Testis (tissue), 2 donors: ENCODE measurements at regions not wholly inside any gene's neighbourhood (a gene's known extent, or its start where the extent isn't known, plus 50 kb on each side); places are given as distances from the start of the nearest gene placed in this dataset.

Experiments
- DNase-seq: peaks from one replicate; pipeline ENCODE4 v3.0.0-alpha.2; 2019
- H3K27ac ChIP-seq, 2 donors: fragments of 200-600 bp; sonication (generic); one replicate each; pipeline ENCODE4 v1.5.1; 2019
- H3K27me3 ChIP-seq: fragments of 200-600 bp; sonication (generic); one replicate; pipeline ENCODE4 v1.5.1; 2019
- H3K36me3 ChIP-seq: fragments of 200-600 bp; sonication (generic); one replicate; pipeline ENCODE4 v1.5.1; 2017; ENCODE audit warnings: low read depth; ENCODE audit errors: missing control alignments
- H3K4me1 ChIP-seq: fragments of 200-600 bp; sonication (generic); one replicate; pipeline ENCODE4 v1.5.1; 2019
- H3K4me3 ChIP-seq, 2 donors: fragments of 200-600 bp; sonication (generic); one replicate each; pipeline ENCODE4 v1.5.1; 2017 to 2019
- H3K9me3 ChIP-seq: fragments of 200-600 bp; sonication (generic); one replicate; pipeline ENCODE4 v1.5.1; 2017
- CTCF ChIP-seq, 3 experiments: fragments of 450-650 bp in 2 of 3; fragments of 200-600 bp in 1 of 3; sonication (generic) in 1 of 3; IDR thresholded peaks; one replicate each; pipeline ENCODE4 v1.5.1; 2016 to 2019; ENCODE audit warnings: antibody characterized with exemption in 3 of 3, mild to moderate bottlenecking in 2 of 3, moderate library complexity in 1 of 3
- POLR2A ChIP-seq: fragments of 450-650 bp; IDR thresholded peaks from one replicate; pipeline ENCODE4 v1.6.1; 2017; ENCODE audit warnings: antibody characterized with exemption, mild to moderate bottlenecking, moderate library complexity
- WGBS, 2 donors: methylation state at CpG; one replicate each; pipeline ENCODE4 v1.1.5; 2018; 5-methylcytosine and 5-hydroxymethylcytosine counted together
- intact Hi-C: fragments of 100-400 bp; cut with DNase I; formaldehyde crosslinking; loops from one replicate; pipeline ENCODE4 v1.15.1; 2023; ENCODE audit warnings: low total_unique reads

- H3K27me3 ChIP-seq, result no peaks in the 10 kb centered on the region
- no peak for DNase-seq
- intact Hi-C loops, result no loop called here
- no peak overlapping the region for H3K4me3 ChIP-seq
- no peaks in the 10 kb centered on the region for H3K4me1 ChIP-seq
- H3K9me3 ChIP-seq, result no peaks in the 10 kb centered on the region
- H3K27ac ChIP-seq, result no peak overlapping the region
- no peaks in the 10 kb centered on the region for H3K36me3 ChIP-seq
- TF ChIP-seq POLR2A (no peak), CTCF (IDR thresholded peaks at IDR 0.05) (no peak)
- WGBS, 2 donors, result 91 to 92% methylated on average over 13 to 17 of the region's 17 CpGs
Measured at GRCh38 chr13:19090495-19090894, 91.1 kb downstream of the TUBA3C start.

GRCh38 chr13:19089315-19089714 is 92.3 kb downstream of the TUBA3C start:
- intact Hi-C loops, result no loop called here
- Histone ChIP-seq H3K27ac (no peak overlapping the region), H3K36me3 (no peaks in the 10 kb centered on the region), H3K9me3 (no peaks in the 10 kb centered on the region), H3K4me3 (no peak overlapping the region), H3K27me3 (no peaks in the 10 kb centered on the region), H3K4me1 (no peaks in the 10 kb centered on the region)
- DNase-seq, result peak; percentile 46
- TF ChIP-seq CTCF (IDR thresholded peaks at IDR 0.05) (peak in 2 of 3 experiments; percentile 7 to 21), POLR2A (no peak)
- 72 to 74% methylated on average over 7 to 10 of the region's 10 CpGs for WGBS, 2 donors

- intact Hi-C loops, result no loop called here
- no peaks in the 10 kb centered on the region for H3K4me1 ChIP-seq
- no peaks in the 10 kb centered on the region for H3K27me3 ChIP-seq
- no peak for DNase-seq
- no peaks in the 10 kb centered on the region for H3K36me3 ChIP-seq
- TF ChIP-seq POLR2A, result no peak
- no peak for TF ChIP-seq CTCF (IDR thresholded peaks at IDR 0.05)
- 70 to 81% methylated on average over 4 to 8 of the region's 8 CpGs for WGBS, 2 donors
- no peaks in the 10 kb centered on the region for H3K9me3 ChIP-seq
- no peak overlapping the region for H3K4me3 ChIP-seq
- H3K27ac ChIP-seq, result no peak overlapping the region
Measured at GRCh38 chr13:19088416-19088815, 93.2 kb downstream of the TUBA3C start.

DNA sequence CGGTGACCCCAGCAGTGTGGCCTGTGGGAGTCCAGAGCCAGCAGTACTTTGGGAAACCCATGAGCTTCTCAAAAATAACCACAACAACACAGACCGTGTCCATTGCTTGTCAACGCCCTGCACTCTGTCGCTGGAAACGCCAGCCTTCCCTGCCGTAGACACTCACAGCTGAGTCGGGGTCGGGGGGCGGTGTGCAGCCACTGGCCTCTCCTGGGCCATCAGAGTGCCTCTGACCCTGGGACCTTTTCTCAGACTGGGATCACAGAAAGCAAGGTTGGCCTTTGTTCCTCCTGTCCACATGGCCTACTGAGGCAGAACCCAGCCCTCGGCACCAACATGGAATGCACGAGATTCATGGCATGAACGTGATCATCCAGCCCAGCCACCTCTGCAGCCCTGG is 95.7 kb downstream of the TUBA3C start:
- Histone ChIP-seq H3K9me3 (no peaks in the 10 kb centered on the region), H3K27me3 (no peaks in the 10 kb centered on the region), H3K4me3 (no peak overlapping the region), H3K4me1 (no peaks in the 10 kb centered on the region), H3K36me3 (no peaks in the 10 kb centered on the region), H3K27ac (no peak overlapping the region)
- WGBS, 2 donors, result 93 to 95% methylated on average over 7 to 12 of the region's 12 CpGs
- DNase-seq, result no peak
- no peak for TF ChIP-seq POLR2A
- TF ChIP-seq CTCF (IDR thresholded peaks at IDR 0.05), result no peak
- intact Hi-C loops, result no loop called here

- DNase-seq, result no peak
- 47 to 55% methylated on average over 3 of the region's 3 CpGs for WGBS, 2 donors
- H3K4me3 ChIP-seq, result no peak overlapping the region
- TF ChIP-seq POLR2A (no peak), CTCF (IDR thresholded peaks at IDR 0.05) (no peak)
- no peaks in the 10 kb centered on the region for H3K36me3 ChIP-seq
- H3K9me3 ChIP-seq, result no peaks in the 10 kb centered on the region
- intact Hi-C loops, result no loop called here
- H3K27ac ChIP-seq, result no peak overlapping the region
- H3K27me3 ChIP-seq, result no peaks in the 10 kb centered on the region
- no peaks in the 10 kb centered on the region for H3K4me1 ChIP-seq
Measured at GRCh38 chr13:19085258-19085657, 96.4 kb downstream of the TUBA3C start.
